DMS79 treated with DMSO at 0.1 percent for 48 hours (cell line): ENCODE measurements at regions not wholly inside any gene's neighbourhood (a gene's known extent, or its start where the extent isn't known, plus 50 kb on each side); places are given as distances from the start of the nearest gene placed in this dataset.
"Not testable (repeated sequence)": the region's sequence is repeated elsewhere in the genome, so short reads cannot be mapped to it uniquely, and the experiment has no call there.

Experiments used
- DNase-seq: peaks from one replicate; lab custom pipeline; 2025; lab: John Stamatoyannopoulos, UW

DNA sequence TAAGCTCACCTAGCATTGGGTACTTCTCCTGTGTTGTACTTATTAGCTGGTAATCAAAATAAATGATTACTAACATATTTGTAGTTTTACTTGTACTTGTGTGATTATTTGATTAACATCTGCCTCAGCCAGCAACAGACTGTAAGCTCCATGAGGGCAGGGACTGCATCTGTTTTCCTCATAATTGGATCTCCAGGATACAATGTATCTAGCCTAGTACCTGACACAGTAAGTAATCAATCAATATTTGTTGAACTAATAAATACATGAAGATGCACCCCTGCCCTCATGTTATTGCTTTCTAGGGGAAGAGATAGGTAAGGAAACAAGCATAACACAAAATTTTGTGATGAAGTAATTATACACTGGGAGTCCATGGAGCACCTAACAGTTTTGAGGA, 101.5 kb downstream of the TENT5C start:
- no peak for DNase-seq

GRCh38 chr1:117708323-117709248, 102.7 kb downstream of the TENT5C start:
- no peak for DNase-seq

DNA sequence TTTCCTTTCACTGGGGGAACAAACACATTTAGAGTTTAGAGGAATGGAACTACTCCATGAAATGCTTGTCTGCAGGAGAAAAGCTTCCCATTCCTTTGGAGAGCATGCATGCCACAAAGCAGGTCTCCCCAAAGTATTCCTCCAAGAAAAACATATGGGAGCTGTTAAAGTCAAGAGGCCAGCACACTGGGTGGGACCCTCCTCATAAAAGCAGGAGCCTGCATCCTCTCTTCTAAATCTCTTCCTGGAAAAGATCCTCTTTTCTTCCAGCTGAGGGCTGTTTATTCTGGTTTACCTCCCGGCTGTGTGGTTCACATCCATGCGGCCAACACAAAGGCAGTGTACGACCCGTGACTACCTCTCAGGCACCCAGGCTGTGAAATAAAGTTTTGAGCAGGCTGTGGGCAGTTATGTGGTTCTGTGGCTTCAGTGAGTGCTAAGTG, 103.4 kb downstream of the TENT5C start:
- DNase-seq, result no peak

- DNase-seq, result no peak
These were observed 104.9 kb downstream of the TENT5C start for GRCh38 chr1:117710710-117711109.

- no peak for DNase-seq
These were observed 106.8 kb downstream of the TENT5C start for GRCh38 chr1:117712621-117713020.

- no peak for DNase-seq
These were observed 108.7 kb downstream of the TENT5C start for GRCh38 chr1:117714546-117714945.

- DNase-seq, result not testable (repeated sequence)
These were observed 110.2 kb downstream of the TENT5C start for GRCh38 chr1:117716030-117716429.

- DNase-seq, result not testable (repeated sequence)
These were observed 112.1 kb downstream of the TENT5C start for GRCh38 chr1:117717980-117718379.

DNA sequence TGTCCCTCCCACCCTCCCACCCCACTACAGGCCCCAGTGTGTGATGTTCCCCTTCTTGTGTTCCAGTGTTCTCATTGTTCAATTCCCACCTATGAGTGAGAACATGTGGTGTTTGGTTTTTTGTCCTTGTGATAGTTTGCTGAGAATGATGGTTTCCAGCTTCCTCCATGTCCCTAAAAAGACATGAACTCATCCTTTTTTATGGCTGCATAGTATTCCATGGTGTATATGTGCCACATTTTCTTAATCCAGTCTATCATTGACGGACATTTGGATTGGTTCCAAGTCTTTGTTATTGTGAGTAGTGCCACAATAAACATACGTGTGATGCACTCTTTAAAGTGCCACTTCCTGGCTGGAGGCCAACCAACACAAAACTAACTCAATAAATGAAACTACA, 112.7 kb downstream of the TENT5C start:
- DNase-seq, result not testable (repeated sequence)

DNA sequence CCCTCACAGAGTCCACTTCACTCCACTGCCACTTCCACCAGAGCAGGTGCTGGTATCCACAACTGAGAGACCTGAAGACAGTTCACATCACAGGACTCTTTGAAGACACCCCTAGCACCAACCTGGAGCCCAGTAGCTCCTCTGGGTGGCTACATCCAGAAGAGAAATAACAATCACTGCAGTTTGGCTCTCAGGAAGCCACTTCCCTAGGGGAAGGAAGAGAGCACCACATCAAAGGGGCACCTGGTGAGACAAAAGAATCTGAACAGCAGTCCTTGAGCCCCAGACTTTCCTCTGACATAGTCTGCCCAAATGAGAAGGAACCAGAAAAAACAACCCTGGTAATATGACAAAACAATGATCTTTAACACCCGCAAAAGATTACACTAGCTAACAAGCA, 113.2 kb downstream of the TENT5C start:
- no peak for DNase-seq

DNA sequence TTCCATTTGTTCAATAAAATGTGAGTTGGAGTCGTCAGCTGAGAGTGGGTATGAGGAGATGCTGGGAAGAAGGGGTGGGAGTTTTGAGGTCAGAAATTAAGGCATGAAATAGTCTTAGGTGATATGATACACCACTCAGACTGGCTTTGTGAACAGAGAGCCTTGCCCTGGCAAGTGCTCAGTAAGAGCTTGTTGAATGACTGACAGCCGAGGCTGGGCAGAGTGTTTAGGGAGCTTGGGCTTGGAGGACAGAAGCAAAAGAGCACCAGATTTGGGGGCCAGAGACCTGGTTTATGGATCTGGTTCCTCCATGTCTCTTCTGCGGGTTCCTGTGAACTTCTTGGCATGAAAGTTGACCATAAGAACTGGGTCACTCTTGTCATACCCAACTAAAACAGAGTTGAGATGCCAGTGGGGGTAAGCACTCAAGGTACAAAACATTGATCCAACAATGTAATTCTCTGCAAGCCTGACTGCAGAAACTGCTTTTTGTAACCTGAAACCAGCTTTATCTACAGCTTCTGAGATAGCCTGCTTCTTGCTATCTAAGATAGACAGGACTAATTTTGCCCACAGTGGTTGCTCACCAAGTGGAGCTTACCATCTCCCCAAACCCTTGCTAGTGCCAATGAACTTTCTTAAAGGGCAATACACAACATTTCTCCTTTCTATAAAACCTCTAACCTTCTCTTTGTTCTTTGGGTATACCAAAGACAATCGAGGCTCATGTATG, 126.4 kb downstream of the TENT5C start:
- no peak for DNase-seq

- DNase-seq, result no peak
These were observed 127.1 kb downstream of the TENT5C start for GRCh38 chr1:117732956-117733355.

DNA sequence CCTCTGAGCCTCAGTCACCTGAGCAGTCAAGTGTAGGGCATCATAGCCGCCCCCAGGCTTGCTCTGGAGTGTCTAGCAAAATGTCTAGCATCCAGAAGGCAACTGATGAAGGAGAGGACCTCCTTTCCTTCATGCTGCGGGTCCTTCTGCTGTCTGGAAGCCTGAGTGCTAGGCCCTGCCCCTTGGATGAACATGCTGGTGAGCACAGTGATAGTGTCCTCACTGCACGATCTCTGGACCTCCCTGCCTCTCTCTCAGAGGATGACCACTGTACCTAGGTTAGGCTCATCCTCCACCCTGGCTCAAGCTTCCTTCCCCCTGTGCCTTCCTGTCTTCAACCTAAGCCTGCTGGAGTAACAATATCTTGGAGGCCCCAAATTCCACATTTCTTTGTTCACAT, 128.6 kb downstream of the TENT5C start:
- no peak for DNase-seq

GRCh38 chr1:117735045-117735992, 129.5 kb downstream of the TENT5C start:
- DNase-seq, result peak; percentile 3

DNA sequence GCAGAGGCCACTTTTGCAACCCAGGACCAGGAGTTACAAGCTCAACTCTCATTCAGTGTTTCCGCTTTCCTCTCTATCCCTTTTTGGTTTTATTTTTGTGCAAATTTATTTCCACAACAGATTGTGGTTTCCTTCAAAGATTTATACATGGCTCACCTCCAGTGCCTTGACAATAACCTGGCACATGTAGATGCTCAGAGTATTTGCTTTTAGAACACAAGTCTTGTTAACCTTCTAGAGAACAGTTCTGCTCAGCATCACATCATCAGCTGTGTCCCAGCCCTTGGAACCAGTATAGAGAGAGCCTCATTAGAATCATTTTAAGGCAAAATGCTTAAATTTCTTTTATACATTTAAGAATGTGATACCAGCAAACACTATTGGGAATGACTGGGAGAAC, 133.7 kb downstream of the TENT5C start:
- DNase-seq, result no peak

DNA sequence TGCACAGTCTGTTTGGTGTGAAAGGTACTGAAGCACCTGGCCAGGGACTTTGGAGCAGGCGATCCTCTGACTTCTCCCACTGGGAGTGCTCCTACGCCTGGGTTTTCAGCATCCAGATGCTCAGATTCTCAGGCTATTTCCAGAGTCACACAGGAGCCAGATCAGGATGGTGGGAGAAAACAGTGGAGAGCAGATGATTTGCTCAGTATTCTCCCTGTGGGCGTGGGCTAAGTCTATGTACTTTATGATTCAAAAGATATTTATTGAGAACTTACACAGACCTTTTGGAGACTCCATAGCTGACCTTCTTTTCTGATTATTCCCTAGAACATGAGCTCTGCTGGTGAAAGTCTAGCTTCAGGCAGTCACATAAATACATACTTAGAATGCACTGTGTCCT, 134.6 kb downstream of the TENT5C start:
- no peak for DNase-seq

GRCh38 chr1:117746565-117746964, 140.7 kb downstream of the TENT5C start:
- not testable (repeated sequence) for DNase-seq

- DNase-seq, result no peak
These were observed 141.8 kb downstream of the TENT5C start for GRCh38 chr1:117747605-117748004.

DNA sequence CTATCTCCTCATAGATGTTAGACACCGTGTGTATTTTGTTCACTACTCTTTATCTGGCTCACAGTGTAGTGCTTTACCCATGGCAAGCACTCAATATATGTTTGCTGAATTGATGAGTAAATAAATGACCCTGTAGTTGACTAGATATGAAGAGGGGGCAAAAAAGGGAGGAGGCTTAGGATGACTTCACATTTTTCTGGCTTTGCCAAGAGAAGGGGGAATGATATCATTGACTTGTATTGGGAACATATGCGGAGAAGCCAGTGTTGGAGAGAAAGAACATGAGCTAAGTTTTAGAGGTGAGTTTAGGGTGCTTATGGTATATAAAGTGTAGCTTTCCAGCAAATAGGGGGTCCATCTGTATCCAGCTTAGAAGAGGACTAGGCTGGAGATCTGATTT, 145.5 kb downstream of the TENT5C start:
- DNase-seq, result no peak

GRCh38 chr1:117752661-117753060, 146.8 kb downstream of the TENT5C start:
- no peak for DNase-seq

DNA sequence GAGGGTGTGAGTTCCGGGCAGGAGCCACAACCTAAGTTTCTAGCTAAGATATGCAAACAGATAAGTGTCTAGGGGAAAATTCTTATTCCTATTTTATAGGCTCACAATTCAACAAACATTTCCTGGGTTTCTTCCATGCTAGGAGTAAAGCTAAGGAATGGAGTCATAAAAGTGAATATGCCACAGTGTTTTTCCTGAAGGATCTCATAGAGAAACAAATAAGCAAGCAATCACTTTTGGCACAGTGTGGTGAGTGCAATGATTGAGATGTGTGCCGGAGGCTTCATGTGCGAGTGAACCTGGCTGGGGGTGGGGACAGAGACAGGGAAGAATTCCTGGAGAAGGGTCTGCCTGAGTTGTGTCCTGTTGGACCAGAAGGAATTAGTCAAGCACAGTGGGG, 147.4 kb downstream of the TENT5C start:
- no peak for DNase-seq

DNA sequence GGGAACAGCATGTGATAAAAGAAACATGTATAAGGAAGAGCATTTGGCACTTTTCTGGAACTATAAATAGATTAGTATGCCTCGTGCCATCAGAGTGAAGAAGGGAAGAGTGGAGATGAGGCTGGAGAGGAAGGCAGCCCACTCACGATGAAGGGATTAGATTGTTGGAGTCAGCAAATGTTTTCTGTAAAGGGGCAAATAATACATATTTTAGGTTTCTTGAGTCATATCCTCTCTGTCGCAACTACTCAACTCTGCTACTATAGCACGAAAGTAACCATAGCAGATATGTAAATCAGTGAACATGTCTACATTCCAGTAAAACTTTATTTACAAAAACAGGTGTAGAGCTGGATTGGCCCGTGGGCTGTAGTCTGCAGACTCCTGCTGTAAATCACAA, 147.8 kb downstream of the TENT5C start:
- DNase-seq, result no peak
